GM21576 (cell line): ENCODE measurements at regions not wholly inside any gene's neighbourhood (a gene's known extent, or its start where the extent isn't known, plus 50 kb on each side); places are given as distances from the start of the nearest gene placed in this dataset.
A peak's percentile ranks its signal among the peaks of the same experiment; 100 is the strongest.

Experiments used
- ATAC-seq: cut with Tn5 transposase; IDR thresholded peaks from one replicate; pipeline ENCODE4 v1.9.1; 2021; ENCODE audit warnings: mild to moderate bottlenecking, moderate library complexity; ENCODE audit not compliant: unreplicated experiment

- ATAC-seq = no peak
Measured at GRCh38 chr11:19482319-19483100, 230.1 kb upstream of the NAV2 start.

DNA sequence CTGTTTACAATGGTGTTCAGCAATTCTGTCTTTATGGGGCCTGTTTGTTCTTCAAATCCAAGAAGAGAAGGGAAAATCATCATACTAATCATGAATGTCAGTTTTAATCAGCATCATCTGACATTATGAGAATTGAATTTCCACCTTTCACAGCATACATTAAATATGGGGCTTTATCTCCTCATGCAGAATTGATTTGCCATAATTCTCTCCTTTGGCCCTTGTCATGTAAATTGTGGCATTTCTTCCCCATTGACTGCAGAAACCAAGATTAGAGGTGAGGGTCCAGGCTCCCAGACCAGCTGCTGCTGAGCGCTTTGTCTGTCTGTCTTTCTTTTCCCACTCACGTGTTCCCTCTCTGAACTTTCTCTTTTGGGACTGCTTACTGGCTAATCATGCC, 232.1 kb upstream of the NAV2 start:
- ATAC-seq = no peak

DNA sequence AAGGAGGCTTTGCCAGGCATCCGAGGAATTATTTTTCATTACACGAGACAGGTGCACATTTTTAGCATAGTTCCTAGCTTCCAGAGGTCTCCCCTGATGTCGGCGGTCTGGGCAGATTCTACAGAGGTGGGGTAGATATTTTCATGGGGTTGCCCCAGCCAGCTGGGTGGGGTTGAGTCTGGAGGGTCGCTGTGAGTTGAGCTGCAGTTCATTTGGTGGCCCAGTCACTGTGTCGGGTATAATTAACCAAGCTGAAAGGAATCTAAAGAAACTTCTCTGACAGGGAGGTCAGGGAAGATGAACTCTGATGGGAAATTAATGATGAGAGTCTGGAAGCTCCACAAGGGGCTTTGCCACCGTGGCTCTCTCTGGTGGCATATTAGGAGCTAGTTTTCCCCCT, 233.7 kb upstream of the NAV2 start:
- ATAC-seq = no peak

- ATAC-seq = peak; percentile 81
Measured at GRCh38 chr11:19474954-19475721, 234.4 kb upstream of the E2F8 start.

DNA sequence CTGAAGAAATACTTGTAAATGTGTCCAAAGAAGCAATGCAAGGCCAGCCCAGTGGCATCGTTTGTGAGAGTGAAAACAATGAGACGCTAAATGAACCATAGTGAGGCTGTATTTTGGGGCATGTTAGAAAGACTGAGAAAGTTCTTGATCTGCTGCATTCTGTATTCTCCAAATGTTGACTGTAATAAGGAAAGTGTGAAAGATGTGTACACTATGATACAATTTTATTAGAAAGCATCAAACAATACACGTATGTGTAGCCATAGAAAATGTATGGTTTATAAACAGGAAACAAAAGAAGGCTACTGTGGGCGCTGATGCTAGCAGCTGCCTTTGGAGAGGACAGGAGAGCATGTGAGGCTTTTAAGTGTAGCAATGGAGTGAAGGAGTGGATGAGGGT, 233.5 kb upstream of the E2F8 start:
- ATAC-seq = no peak

DNA sequence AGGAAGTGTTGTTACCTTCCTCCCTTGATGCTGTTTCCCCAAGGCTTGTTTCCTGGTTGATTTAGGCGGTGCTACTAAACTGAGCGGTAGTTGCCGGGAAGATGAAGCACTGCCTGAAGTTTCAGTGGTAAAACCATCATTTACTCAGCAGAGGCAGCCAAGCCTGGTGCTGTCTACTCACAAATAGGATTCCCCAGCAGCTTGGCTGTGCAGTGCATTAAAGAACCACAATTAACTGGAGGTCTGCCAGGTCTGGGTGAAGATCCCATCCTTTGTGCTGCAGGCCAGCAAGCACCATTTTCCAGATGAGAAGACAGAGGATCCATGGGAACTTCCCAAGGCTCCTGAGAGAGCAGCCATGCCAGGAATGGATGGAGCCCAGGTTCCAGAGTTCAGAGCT, 231.9 kb upstream of the E2F8 start:
- ATAC-seq = no peak

GRCh38 chr11:19467904-19468303, 227.2 kb upstream of the E2F8 start:
- no peak for ATAC-seq

DNA sequence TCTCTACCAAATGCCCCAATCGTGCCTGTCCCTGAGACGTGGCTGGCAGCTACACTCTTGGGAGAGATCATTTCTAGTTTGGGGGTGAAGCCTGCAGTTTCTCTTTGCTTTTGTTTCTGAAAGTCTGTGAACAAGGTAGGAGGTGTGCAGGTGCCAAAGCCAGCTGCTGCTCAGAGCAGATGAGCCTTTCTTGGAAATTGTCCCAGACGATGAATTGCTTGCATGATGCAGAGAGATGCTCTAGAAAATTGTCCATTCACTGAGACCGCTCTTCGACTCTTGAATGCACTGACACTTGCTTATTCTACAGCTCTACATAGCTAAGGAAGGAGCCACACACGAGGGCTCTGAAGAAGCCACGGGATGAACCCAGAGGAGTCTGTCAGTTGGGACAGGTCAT, 225.6 kb upstream of the E2F8 start:
- ATAC-seq = no peak

DNA sequence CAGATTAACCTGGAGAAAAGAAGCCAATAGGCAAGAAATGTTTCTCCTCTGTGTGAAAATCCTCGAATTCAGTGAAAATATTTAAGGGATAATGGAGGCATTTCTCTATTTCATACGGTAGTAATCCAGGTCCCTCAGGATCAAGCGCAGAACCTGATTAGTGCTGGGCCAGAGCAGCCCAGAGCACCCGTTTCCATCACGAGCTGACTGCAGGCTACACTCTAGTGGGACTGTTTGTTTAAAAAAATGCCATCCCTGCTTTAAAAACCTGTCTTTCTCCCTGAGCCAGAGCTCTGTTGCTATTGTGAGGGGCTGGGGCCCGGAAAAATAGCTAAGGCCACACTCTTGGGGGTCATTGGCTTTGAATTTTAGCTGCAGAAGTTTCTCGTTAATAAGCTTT, 223.2 kb upstream of the E2F8 start:
- ATAC-seq = no peak

GRCh38 chr11:19460718-19461405, 220.1 kb upstream of the E2F8 start:
- ATAC-seq = no peak

DNA sequence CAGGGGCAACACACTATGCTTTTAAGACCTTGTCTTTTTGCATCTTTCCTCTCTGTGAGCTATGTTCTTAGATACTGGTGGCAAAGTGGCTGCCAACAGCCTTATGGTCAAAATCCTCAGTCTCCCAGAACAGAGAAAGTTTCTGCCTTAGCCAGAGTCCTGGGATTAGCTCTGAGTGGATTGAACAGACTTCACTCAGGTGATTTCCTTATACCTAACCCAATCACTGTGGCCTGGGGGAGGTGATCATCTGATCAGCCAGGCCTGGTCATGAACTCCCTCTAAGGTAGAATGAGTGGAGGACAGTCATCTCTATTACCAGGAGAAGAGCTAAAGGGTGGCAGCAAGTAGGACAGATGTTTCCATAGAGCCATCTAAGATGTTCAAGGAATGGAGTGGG, 218.5 kb upstream of the E2F8 start:
- ATAC-seq = no peak

DNA sequence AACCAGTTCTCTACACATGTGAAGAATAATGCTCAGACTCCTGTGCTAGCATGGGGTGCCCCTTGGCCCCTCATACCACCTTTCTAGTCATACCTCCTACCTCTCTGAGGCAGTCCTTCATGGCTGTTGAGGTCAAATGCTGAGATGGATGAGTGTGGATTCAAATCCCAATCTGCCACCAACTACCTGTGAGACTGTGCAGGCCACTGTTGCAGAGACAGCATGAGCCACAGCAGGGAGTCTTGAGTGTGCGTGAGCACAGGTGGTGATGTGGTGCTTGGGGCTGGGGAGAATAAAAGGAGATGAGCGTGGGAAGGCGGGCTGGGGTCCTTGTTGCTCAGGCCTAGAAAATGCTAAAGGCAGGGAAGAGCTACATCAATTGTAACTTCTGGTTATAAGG, 218.0 kb upstream of the E2F8 start:
- ATAC-seq = no peak

DNA sequence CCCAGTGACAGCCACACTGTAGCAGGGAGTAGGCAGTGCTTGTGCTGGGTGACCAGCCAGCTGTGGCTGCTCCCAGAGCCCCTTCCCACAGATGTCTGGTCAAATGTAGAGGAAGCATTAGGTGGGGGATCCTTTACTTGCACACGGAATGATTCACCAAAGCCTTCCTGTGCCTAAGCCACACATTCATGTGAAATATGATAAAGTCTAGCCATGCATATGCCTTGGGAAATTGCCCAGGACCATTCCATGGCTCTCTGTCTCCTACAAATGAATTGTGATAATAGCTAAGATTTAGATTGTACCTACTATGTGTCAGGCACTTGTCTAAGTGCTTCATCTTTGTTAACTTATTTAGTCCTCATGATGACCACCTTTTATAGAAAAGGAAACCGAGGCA, 217.5 kb upstream of the E2F8 start:
- ATAC-seq = no peak

- ATAC-seq = no peak
Measured at GRCh38 chr11:19455731-19456130, 215.0 kb upstream of the E2F8 start.

DNA sequence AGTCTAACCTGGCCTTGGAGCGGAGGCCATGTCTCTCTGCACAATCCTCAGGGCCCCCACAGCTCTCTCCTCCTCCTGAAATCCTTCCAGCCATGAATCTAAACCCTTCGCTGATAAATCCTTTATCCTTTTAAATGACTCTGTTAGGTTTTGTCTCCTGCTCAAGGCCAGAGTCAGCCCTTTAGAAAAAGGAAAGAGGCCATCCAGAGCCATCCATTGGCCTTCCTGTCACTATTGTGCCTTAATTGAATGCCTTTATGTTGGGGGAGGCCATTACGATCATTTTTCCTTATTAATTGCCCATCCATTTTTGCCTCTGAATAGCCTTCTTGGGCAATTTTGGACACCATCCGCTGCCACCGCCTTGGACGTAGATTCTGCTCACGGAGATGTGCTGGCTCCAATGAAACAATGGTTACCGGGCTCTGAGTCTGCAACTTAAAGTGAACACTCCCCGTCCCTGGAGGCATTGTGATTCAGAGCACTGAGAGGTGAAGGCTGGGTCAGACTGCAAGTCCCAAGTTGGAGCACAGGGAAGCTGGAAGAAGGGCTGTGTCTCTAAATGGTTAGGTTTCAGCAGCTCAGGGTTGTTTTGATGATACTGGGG, 213.0 kb upstream of the E2F8 start:
- no peak for ATAC-seq

- ATAC-seq = no peak
Measured at GRCh38 chr11:19451609-19452008, 210.9 kb upstream of the E2F8 start.

DNA sequence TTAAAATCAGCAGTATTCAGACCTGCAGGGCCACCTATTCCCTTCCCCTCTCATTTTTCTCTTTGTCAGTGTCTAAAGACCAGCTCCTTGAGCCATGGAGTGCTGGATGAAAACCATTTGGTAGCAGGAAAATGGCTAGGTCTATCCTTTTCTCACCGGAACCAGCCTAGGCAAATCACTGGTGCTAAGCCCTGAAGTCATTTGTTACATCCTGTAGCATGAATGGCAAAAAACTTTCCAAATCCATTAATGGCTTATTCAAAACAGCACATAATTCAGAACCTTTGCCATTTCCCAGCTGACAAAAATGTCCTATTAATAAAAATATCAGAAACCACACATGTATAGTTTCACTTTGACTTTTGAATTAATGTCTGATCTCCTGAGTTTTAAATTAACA, 209.5 kb upstream of the E2F8 start:
- no peak for ATAC-seq

DNA sequence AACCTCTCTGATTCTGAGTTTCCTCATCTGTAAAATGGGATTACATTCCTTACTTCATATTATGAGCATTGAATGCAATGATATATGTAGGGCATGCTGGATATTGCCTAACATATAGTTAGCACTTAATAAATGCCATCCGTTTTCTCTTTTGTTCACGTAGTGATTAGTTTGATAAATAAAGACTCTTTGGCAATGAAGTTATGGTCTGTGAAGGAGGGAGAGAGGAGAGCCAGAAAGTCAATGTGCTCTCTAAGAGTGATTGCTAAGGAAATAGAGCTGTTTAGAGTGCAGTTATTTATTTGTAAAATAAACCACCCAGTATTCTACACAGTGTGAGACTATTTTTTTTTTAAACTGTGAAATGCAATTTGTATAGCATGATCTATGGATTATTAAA, 207.9 kb upstream of the E2F8 start:
- no peak for ATAC-seq

GRCh38 chr11:19447150-19447566, 206.4 kb upstream of the E2F8 start:
- no peak for ATAC-seq

- no peak for ATAC-seq
Measured at GRCh38 chr11:19445771-19446170, 205.0 kb upstream of the E2F8 start.

- ATAC-seq = no peak
Measured at GRCh38 chr11:19444231-19444630, 203.5 kb upstream of the E2F8 start.

DNA sequence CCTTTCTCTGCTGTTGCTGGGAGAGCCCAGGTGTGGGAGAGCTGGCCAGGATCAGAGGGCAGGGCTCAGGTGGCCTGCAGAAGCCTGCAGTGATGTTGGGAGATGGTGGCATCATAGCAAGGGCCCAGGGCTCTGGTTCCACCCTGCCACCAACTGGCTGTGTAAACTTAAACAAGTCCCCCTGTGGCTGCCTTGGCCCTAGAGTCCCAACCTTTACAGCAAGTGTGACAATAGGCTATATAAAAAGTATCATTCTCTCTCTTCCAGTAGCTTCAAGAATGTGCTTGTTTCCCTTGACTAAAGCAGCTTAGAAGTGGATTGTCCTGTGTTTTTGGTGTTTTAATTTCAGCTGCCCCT, 201.8 kb upstream of the E2F8 start:
- no peak for ATAC-seq
